GM12878 (cell line): ENCODE measurements at regions not wholly inside any gene's neighbourhood (a gene's known extent, or its start where the extent isn't known, plus 50 kb on each side); places are given as distances from the start of the nearest gene placed in this dataset.

ENCODE experiments used
- ATAC-seq: fragments of 200-7000 bp; cut with Tn5 transposase; 3 replicates; pipeline ENCODE4 v1.9.1; 2020; ENCODE audit warnings: mild to moderate bottlenecking, moderate library complexity
- BruUV-seq: library from RNA; stranded (reverse); fragments of 400-500 nt; replicated peaks from 2 replicates; lab custom pipeline; 2021; lab: Mats Ljungman, UMichigan
- CTCF ChIA-PET: fragments of 300-600 bp; sonication (Branson Sonifier 250); formaldehyde crosslinking; extraction: SDS; loops from one replicate; lab custom pipeline; 2021; ENCODE audit warnings: inconsistent platforms; lab: Yijun Ruan, JAX
- POLR2A ChIA-PET: fragments of 350-600 bp; formaldehyde crosslinking; extraction: SDS; loops from one replicate; lab custom pipeline; 2021; ENCODE audit warnings: inconsistent platforms; lab: Charles Lee
- RAD21 ChIA-PET: fragments of 300-600 bp; sonication (Branson Sonifier 250); formaldehyde crosslinking; loops from one replicate; lab custom pipeline; 2023; ENCODE audit warnings: antibody characterized with exemption; ENCODE audit not compliant: unreplicated experiment; lab: Charles Lee
- SMC1A ChIA-PET: fragments of 300-600 bp; sonication (Branson Sonifier 250); formaldehyde crosslinking; loops from one replicate; lab custom pipeline; 2023; ENCODE audit not compliant: unreplicated experiment, uncharacterized antibody; lab: Charles Lee
- DNase-seq: peaks from one replicate; pipeline ENCODE4 v3.0.0-alpha.2; 2011; ENCODE audit warnings: low read depth, low spot score
- FAIRE-seq: peaks from 3 replicates; lab custom pipeline; 2011; peaks lifted over from hg19 to GRCh38; lab: Jason Lieb, UNC
- H2AFZ ChIP-seq: 2 replicates; pipeline ENCODE4 v1.6.0; 2011; ENCODE audit warnings: low read depth, low read length, control low read depth; ENCODE audit not compliant: control insufficient read depth
- H3K27ac ChIP-seq: 2 replicates; pipeline ENCODE4 v1.5.1; 2011; ENCODE audit warnings: control low read depth; ENCODE audit not compliant: control insufficient read depth, insufficient read depth
- H3K27me3 ChIP-seq, 2 experiments: replicated peaks in 1 of 2; 2 replicates each; pipeline versions ENCODE4 v1.6.0 to v1.6.1; 2011; ENCODE audit warnings: low read length in 1 of 2; ENCODE audit not compliant: control insufficient read depth in 2 of 2, insufficient read depth in 2 of 2
- H3K36me3 ChIP-seq, 2 experiments: 2 replicates each; pipeline ENCODE4 v1.5.1; 2011; ENCODE audit warnings: low read length in 1 of 2; ENCODE audit not compliant: control insufficient read depth in 2 of 2, insufficient read depth in 2 of 2
- H3K4me1 ChIP-seq: 2 replicates; pipeline ENCODE4 v1.6.1; 2011; ENCODE audit warnings: mild to moderate bottlenecking, low read length, moderate library complexity, mixed read lengths; ENCODE audit not compliant: control insufficient read depth, insufficient read depth
- H3K4me2 ChIP-seq: 2 replicates; pipeline ENCODE4 v1.6.0; 2011; ENCODE audit warnings: control low read depth; ENCODE audit not compliant: control insufficient read depth, insufficient read depth
- H3K4me3 ChIP-seq: fragments of 200-600 bp; sonication (generic); 2 replicates; pipeline ENCODE4 v1.5.1; 2016
- H3K79me2 ChIP-seq: 2 replicates; pipeline ENCODE4 v1.6.0; 2011; ENCODE audit warnings: low read length; ENCODE audit not compliant: control insufficient read depth, insufficient read depth
- H3K9ac ChIP-seq: 2 replicates; pipeline ENCODE4 v1.8.0; 2011; ENCODE audit warnings: low read length, control low read depth, mixed read lengths; ENCODE audit not compliant: control insufficient read depth, insufficient read depth
- H3K9me3 ChIP-seq: replicated peaks from 3 replicates; pipeline ENCODE4 v1.5.1; 2011; ENCODE audit warnings: mild to moderate bottlenecking, low read length; ENCODE audit not compliant: control insufficient read depth, insufficient read depth
- H4K20me1 ChIP-seq: 2 replicates; pipeline ENCODE4 v1.6.0; 2011; ENCODE audit not compliant: control insufficient read depth, insufficient read depth
- GATAD2B ChIP-seq: fragments of 450-650 bp; conservative IDR thresholded peaks from 2 replicates; pipeline ENCODE4 v1.6.1; 2017; ENCODE audit warnings: low read depth, mild to moderate bottlenecking, moderate library complexity
- HDAC6 ChIP-seq: fragments of 200-600 bp; sonication (generic); IDR thresholded peaks from one replicate; pipeline ENCODE4 v1.8.0; 2017; ENCODE audit warnings: antibody characterized with exemption; ENCODE audit not compliant: unreplicated experiment
- JUNB ChIP-seq: IDR thresholded peaks from 2 replicates; pipeline ENCODE4 v1.6.1; 2016; ENCODE audit warnings: antibody characterized with exemption, mild to moderate bottlenecking
- JUND ChIP-seq: IDR thresholded peaks from 2 replicates; pipeline ENCODE4 v1.6.1; 2012; ENCODE audit warnings: low read depth, mild to moderate bottlenecking, low read length, improper control_type of control experiment, moderate library complexity
- NFIC ChIP-seq: IDR thresholded peaks from 2 replicates; pipeline ENCODE4 v1.6.1; 2012; ENCODE audit warnings: low read depth, mild to moderate bottlenecking, inconsistent platforms, low read length, moderate library complexity
- NRF1 ChIP-seq: conservative IDR thresholded peaks from 2 replicates; pipeline ENCODE4 v1.6.1; 2011; ENCODE audit warnings: mild to moderate bottlenecking, low read depth, low read length, improper control_type of control experiment
- PAX8 ChIP-seq: fragments of 450-650 bp; IDR thresholded peaks from 2 replicates; pipeline ENCODE4 v1.6.1; 2017; ENCODE audit warnings: mild to moderate bottlenecking, moderate library complexity
- POLR2A ChIP-seq: IDR thresholded peaks from 2 replicates; pipeline ENCODE4 v1.6.1; 2011; ENCODE audit warnings: low read depth, mild to moderate bottlenecking, low read length
- RFX5 ChIP-seq: IDR thresholded peaks from 2 replicates; pipeline ENCODE4 v1.6.1; 2011; ENCODE audit warnings: low read depth, low read length, improper control_type of control experiment
- TARDBP ChIP-seq: IDR thresholded peaks from 2 replicates; pipeline ENCODE4 v1.6.1; 2016; ENCODE audit warnings: borderline replicate concordance
- WGBS: methylation state at CpG from one replicate; pipeline ENCODE4 v1.1.6; 2016; ENCODE audit warnings: low lambda C conversion rate; ENCODE audit not compliant: insufficient replicate concordance, insufficient coverage; ENCODE audit errors: missing lambda C conversion rate; 5-methylcytosine and 5-hydroxymethylcytosine counted together
- in situ Hi-C: fragments of 300-500 bp; cut with MboI; formaldehyde crosslinking; loops from 9 replicates; pipeline ENCODE4 v1.14.3; 2018; ENCODE audit warnings: mixed read lengths
- intact Hi-C: fragments of 100-400 bp; cut with micrococcal nuclease; formaldehyde crosslinking; loops from one replicate; pipeline ENCODE4 v1.14.2; 2022; ENCODE audit not compliant: unreplicated experiment
- TF ChIP-seq, protein P1 (sequence below): IDR thresholded peaks from 2 replicates; pipeline ENCODE4 v1.6.1; 2012; ENCODE audit warnings: low read length, inconsistent platforms
- TF ChIP-seq, protein P2 (sequence below): fragments of 450-650 bp; IDR thresholded peaks from 2 replicates; pipeline ENCODE4 v1.6.1; 2017; ENCODE audit warnings: low read depth, mild to moderate bottlenecking, moderate library complexity

- TF ChIP-seq GATAD2B = no peak
These were observed 61.3 kb upstream of the RNF24 start (continued) for GRCh38 chr20:4076671-4077070.

GRCh38 chr20:4076033-4076432 lies 60.7 kb upstream of the RNF24 start:
- Histone ChIP-seq H3K4me1 (no peaks in the 10 kb centered on the region), H2AFZ (no peak overlapping the region), H3K4me3 (no peak overlapping the region), H3K9ac (no peak overlapping the region), H3K9me3 (no peaks in the 10 kb centered on the region), H4K20me1 (no peaks in the 10 kb centered on the region), H3K79me2 (no peaks in the 10 kb centered on the region), H3K27me3 (peaks cover 0 to 3% of the 10 kb centered on the region in 2 experiments; a peak in 1 of 4 replicates), H3K27ac (no peak overlapping the region), H3K36me3 (no peaks in the 10 kb centered on the region), H3K4me2 (no peak overlapping the region)
- in situ Hi-C loops (no loop called here), intact Hi-C loops (no loop called here)
- FAIRE-seq (no peak), DNase-seq (no peak), ATAC-seq (no peak)
- ChIA-PET RAD21 (interaction anchor here (1.3 kb wide), 1 partner anchor 9 kb away, joined by 4 read pairs; no protein-coding TSS in a partner anchor), CTCF (interaction anchor here (0.6 to 1.6 kb wide), 3 partner anchors 9 to 144 kb away, joined by 3 to 5 read pairs (median 5); no protein-coding TSS in a partner anchor), POLR2A (no interaction called here), SMC1A (interaction anchor here (0.6 kb wide), 1 partner anchor 24 kb away, joined by 3 read pairs; no protein-coding TSS in a partner anchor)
- BruUV-seq = no TSS peak
- WGBS = 52% methylated on average over 3 of the region's 3 CpGs
- TF ChIP-seq NRF1 (no peak), TARDBP (no peak), GATAD2B (no peak), RFX5 (no peak), JUNB (no peak), NFIC (no peak), JUND (no peak), POLR2A (no peak), PAX8 (no peak), HDAC6 (no peak)
- TF ChIP-seq, protein P1, sequence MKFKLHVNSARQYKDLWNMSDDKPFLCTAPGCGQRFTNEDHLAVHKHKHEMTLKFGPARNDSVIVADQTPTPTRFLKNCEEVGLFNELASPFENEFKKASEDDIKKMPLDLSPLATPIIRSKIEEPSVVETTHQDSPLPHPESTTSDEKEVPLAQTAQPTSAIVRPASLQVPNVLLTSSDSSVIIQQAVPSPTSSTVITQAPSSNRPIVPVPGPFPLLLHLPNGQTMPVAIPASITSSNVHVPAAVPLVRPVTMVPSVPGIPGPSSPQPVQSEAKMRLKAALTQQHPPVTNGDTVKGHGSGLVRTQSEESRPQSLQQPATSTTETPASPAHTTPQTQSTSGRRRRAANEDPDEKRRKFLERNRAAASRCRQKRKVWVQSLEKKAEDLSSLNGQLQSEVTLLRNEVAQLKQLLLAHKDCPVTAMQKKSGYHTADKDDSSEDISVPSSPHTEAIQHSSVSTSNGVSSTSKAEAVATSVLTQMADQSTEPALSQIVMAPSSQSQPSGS = no peak
- TF ChIP-seq, protein P2, sequence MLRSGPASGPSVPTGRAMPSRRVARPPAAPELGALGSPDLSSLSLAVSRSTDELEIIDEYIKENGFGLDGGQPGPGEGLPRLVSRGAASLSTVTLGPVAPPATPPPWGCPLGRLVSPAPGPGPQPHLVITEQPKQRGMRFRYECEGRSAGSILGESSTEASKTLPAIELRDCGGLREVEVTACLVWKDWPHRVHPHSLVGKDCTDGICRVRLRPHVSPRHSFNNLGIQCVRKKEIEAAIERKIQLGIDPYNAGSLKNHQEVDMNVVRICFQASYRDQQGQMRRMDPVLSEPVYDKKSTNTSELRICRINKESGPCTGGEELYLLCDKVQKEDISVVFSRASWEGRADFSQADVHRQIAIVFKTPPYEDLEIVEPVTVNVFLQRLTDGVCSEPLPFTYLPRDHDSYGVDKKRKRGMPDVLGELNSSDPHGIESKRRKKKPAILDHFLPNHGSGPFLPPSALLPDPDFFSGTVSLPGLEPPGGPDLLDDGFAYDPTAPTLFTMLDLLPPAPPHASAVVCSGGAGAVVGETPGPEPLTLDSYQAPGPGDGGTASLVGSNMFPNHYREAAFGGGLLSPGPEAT = no peak
